RWPE2 (cell line): ENCODE measurements at regions not wholly inside any gene's neighbourhood (a gene's known extent, or its start where the extent isn't known, plus 50 kb on each side); places are given as distances from the start of the nearest gene placed in this dataset.
A peak's percentile ranks its signal among the peaks of the same experiment; 100 is the strongest.
"Not testable (repeated sequence)": the region's sequence is repeated elsewhere in the genome, so short reads cannot be mapped to it uniquely, and the experiment has no call there.

Source experiments
- ATAC-seq: fragments of 200-7000 bp; cut with Tn5 transposase; 3 replicates; pipeline ENCODE4 v1.9.1; 2021; ENCODE audit warnings: low read depth
- DNase-seq: peaks from one replicate; pipeline ENCODE4 v3.0.0-alpha.2; 2020; ENCODE audit warnings: low spot score
- H3K27ac ChIP-seq: fragments of 450-650 bp; 2 replicates; pipeline ENCODE4 v1.5.1; 2017; ENCODE audit warnings: mild to moderate bottlenecking; ENCODE audit not compliant: poor library complexity, severe bottlenecking
- H3K27me3 ChIP-seq: fragments of 250-450 bp; sonication (Bioruptor Pico); 2 replicates; pipeline ENCODE4 v1.5.1; 2021; ENCODE audit warnings: mild to moderate bottlenecking, moderate library complexity; ENCODE audit not compliant: insufficient read depth, poor library complexity, severe bottlenecking
- H3K36me3 ChIP-seq: fragments of 250-450 bp; sonication (Bioruptor Pico); 2 replicates; pipeline ENCODE4 v1.5.1; 2020; ENCODE audit warnings: low read depth, mild to moderate bottlenecking, moderate library complexity
- H3K4me1 ChIP-seq: fragments of 250-450 bp; sonication (Bioruptor Pico); 2 replicates; pipeline ENCODE4 v1.5.1; 2021; ENCODE audit warnings: mild to moderate bottlenecking, moderate library complexity; ENCODE audit not compliant: insufficient read depth, poor library complexity, severe bottlenecking
- H3K4me3 ChIP-seq: fragments of 250-450 bp; sonication (Bioruptor Pico); 2 replicates; pipeline ENCODE4 v1.5.1; 2021; ENCODE audit warnings: mild to moderate bottlenecking, moderate library complexity; ENCODE audit not compliant: severe bottlenecking
- H3K9me3 ChIP-seq: fragments of 250-450 bp; sonication (Bioruptor Pico); 2 replicates; pipeline ENCODE4 v1.5.1; 2021; ENCODE audit warnings: mild to moderate bottlenecking, moderate library complexity; ENCODE audit not compliant: severe bottlenecking
- TF ChIP-seq, protein P1 (sequence below): fragments of 450-650 bp; IDR thresholded peaks from one replicate; pipeline ENCODE4 v1.5.1; 2017; ENCODE audit warnings: mild to moderate bottlenecking, moderate library complexity; ENCODE audit not compliant: poor library complexity, severe bottlenecking

DNA sequence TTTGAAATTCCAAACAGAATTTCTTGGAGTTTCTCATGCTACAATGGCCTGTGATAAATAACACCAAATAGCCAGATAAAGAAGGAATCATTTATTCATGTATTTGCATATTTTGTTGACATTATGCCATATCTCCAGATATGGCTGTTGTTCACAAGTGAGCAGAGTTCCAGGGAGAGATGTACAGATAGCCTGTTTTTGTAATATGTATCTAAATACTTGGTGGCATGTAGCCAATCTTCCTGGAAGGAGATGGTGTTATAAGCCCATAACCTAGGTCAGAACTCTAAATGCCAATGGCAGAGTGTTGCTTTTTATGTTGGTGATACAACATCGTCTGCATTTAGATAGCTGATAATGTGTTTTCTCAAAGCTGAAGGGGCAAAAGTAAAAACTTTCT, 292.2 kb downstream of the FBXO8 start:
- Histone ChIP-seq H3K4me3 (no peak overlapping the region), H3K27ac (no peak overlapping the region), H3K27me3 (no peaks in the 10 kb centered on the region), H3K9me3 (no peaks in the 10 kb centered on the region), H3K36me3 (no peaks in the 10 kb centered on the region), H3K4me1 (no peaks in the 10 kb centered on the region)
- DNase-seq (no peak), ATAC-seq (no peak)
- TF ChIP-seq, protein P1, sequence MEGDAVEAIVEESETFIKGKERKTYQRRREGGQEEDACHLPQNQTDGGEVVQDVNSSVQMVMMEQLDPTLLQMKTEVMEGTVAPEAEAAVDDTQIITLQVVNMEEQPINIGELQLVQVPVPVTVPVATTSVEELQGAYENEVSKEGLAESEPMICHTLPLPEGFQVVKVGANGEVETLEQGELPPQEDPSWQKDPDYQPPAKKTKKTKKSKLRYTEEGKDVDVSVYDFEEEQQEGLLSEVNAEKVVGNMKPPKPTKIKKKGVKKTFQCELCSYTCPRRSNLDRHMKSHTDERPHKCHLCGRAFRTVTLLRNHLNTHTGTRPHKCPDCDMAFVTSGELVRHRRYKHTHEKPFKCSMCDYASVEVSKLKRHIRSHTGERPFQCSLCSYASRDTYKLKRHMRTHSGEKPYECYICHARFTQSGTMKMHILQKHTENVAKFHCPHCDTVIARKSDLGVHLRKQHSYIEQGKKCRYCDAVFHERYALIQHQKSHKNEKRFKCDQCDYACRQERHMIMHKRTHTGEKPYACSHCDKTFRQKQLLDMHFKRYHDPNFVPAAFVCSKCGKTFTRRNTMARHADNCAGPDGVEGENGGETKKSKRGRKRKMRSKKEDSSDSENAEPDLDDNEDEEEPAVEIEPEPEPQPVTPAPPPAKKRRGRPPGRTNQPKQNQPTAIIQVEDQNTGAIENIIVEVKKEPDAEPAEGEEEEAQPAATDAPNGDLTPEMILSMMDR, result no peak

DNA sequence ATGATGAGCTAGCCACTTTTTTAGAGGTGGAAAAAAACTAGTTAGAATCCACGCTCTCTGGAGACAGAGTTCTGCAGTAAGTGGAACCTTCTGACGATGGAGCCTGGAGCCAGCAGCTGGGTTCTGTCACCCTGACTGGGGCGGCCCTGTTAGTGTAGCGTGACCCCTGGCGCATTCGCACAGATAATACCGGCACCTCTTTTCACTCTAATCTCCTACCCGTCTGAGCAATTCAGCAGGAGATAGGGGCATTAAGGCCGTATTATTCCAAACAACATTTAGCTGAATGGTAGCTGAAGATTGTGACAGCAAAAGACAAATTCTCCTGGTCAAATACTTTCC, 292.6 kb downstream of the FBXO8 start:
- no peak for DNase-seq
- TF ChIP-seq, protein P1, result no peak

GRCh38 chr4:173990126-173990868, 293.2 kb downstream of the FBXO8 start:
- Histone ChIP-seq H3K4me1 (no peaks in the 10 kb centered on the region), H3K27me3 (no peaks in the 10 kb centered on the region), H3K36me3 (no peaks in the 10 kb centered on the region), H3K9me3 (no peaks in the 10 kb centered on the region), H3K4me3 (no peak overlapping the region), H3K27ac (no peak overlapping the region)
- TF ChIP-seq, protein P1, result peak; percentile 77
- DNase-seq (no peak), ATAC-seq (peak; percentile 57; the same call in 1 of the 3 replicates)

More for the DNA sequence above, 292.6 kb downstream of the FBXO8 start:
- H3K4me3 ChIP-seq, result no peak overlapping the region
- H3K4me1 ChIP-seq, result no peaks in the 10 kb centered on the region
- H3K9me3 ChIP-seq, result no peaks in the 10 kb centered on the region
- no peak for ATAC-seq
- H3K27ac ChIP-seq, result no peak overlapping the region
- H3K27me3 ChIP-seq, result no peaks in the 10 kb centered on the region
- H3K36me3 ChIP-seq, result no peaks in the 10 kb centered on the region

- DNase-seq, H3K27me3 ChIP-seq, H3K4me3 ChIP-seq, H3K36me3 ChIP-seq, H3K9me3 ChIP-seq, H3K27ac ChIP-seq, H3K4me1 ChIP-seq, ATAC-seq: not testable (repeated sequence)
These were observed 319.9 kb downstream of the FBXO8 start for GRCh38 chr4:173963523-173963922.

- TF ChIP-seq, protein P1, result no peak
- no peaks in the 10 kb centered on the region for H3K36me3 ChIP-seq
- no peak overlapping the region for H3K4me3 ChIP-seq
- no peaks in the 10 kb centered on the region for H3K27me3 ChIP-seq
- H3K4me1 ChIP-seq, result no peaks in the 10 kb centered on the region
- H3K27ac ChIP-seq, result no peak overlapping the region
- DNase-seq, result no peak
- ATAC-seq, result no peak
- no peaks in the 10 kb centered on the region for H3K9me3 ChIP-seq
These were observed 323.1 kb downstream of the FBXO8 start for GRCh38 chr4:173960398-173960797.
